ENCODE measurements at regions not wholly inside any gene's neighbourhood (a gene's known extent, or its start where the extent isn't known, plus 50 kb on each side); places are given as distances from the start of the nearest gene placed in this dataset.

GRCh38 chr20:39424962-39425678 is 463.0 kb downstream of the DHX35 start:
- TF ChIP-seq, protein P1, sequence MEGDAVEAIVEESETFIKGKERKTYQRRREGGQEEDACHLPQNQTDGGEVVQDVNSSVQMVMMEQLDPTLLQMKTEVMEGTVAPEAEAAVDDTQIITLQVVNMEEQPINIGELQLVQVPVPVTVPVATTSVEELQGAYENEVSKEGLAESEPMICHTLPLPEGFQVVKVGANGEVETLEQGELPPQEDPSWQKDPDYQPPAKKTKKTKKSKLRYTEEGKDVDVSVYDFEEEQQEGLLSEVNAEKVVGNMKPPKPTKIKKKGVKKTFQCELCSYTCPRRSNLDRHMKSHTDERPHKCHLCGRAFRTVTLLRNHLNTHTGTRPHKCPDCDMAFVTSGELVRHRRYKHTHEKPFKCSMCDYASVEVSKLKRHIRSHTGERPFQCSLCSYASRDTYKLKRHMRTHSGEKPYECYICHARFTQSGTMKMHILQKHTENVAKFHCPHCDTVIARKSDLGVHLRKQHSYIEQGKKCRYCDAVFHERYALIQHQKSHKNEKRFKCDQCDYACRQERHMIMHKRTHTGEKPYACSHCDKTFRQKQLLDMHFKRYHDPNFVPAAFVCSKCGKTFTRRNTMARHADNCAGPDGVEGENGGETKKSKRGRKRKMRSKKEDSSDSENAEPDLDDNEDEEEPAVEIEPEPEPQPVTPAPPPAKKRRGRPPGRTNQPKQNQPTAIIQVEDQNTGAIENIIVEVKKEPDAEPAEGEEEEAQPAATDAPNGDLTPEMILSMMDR (IDR thresholded peaks at IDR 0.05; ENCODE audit: low read length) = no peak
- no peak for TF ChIP-seq EZH2 (IDR thresholded peaks at IDR 0.05; ENCODE audit: borderline replicate concordance, low read length)
